HG03103 (cell line): ENCODE measurements at regions not wholly inside any gene's neighbourhood (a gene's known extent, or its start where the extent isn't known, plus 50 kb on each side); places are given as distances from the start of the nearest gene placed in this dataset.
A peak's percentile ranks its signal among the peaks of the same experiment; 100 is the strongest.
"Not testable (repeated sequence)": the region's sequence is repeated elsewhere in the genome, so short reads cannot be mapped to it uniquely, and the experiment has no call there.

Source experiments
- ATAC-seq: cut with Tn5 transposase; IDR thresholded peaks from one replicate; pipeline ENCODE4 v1.9.1; 2021; ENCODE audit warnings: low read depth; ENCODE audit not compliant: unreplicated experiment

DNA sequence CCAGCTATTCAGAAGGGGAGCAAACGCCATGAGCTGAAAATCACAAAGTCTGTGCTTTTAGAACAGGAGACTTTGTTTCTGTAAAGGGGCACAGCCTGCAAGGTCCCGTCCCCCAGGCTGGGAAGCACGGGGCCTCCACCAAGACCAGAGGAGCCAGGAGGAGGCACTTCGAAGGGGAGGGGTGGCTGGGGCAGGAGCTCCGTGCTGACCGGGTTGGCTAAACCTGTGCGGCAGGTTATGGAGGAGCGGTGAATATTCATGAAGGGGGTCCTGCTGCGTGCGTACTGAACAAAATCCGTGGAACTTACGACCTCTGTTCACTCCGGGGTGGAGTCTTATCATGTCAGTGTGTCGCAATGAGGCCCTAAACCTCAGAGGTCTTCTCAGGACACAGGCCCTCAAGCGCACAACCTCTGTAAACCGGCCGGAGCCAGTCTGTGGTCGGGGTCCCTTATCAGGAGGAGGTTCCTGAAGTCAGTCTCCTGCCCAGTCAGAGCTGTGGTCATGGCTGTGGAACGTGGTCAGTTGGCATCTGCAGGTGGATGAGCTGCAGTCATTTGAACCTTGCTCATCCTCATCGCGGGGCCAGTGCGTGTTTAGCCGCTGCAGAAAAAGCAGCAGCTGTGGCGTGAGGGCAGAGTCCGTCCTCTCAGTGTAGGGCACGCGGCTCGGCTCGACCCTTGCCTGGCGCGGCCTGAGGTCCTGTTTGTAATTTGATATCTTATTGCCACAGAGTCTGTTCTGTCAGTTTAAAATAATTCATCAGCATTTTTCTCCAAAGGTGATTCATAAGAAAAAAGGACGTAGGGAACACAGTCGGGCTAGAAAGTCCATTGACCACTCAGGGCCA lies 5507.7 kb upstream of the TPTE start:
- ATAC-seq: not testable (repeated sequence)

DNA sequence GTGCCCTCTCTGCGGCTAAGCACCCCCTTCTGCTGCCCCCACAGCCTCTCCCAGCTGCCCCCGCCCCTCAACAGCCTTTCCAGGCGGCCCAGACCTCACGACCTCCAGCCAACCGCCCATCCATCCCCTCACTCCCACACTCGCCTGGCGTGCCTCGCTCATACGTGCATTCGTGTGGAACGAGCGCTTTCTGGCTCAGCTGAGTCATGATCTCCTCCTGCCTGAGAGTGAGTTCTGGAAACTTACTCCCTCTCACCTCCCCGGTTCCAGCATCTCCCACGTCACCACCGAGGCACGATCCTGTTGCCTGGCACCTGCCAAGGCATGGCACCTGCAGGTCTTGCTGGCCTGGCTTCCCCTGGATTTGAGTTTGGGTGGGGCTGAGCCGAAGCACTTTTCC lies 5506.2 kb upstream of the TPTE start:
- ATAC-seq: not testable (repeated sequence)

DNA sequence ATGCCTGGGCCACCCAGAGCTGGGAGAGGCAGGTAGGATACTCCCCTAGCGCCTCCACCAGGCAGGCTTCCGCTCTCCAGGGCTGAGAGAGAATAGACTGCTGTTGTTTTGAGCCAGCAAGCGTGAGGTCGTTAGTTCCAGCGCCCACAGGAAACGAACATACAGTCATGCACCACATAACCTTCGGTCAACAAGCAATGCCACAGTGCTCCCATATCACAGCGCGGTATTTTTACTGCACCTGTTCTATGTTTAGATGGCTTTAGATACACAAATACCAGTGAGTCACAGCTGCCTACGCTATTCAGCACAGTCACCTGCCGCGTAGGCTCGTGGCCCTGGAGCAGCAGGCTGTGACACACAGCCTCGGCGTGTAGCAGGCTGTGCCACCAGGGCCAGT lies 5502.3 kb upstream of the TPTE start:
- ATAC-seq: peak; percentile 41

GRCh38 chr21:5021815-5022214 lies 5499.6 kb upstream of the TPTE start:
- ATAC-seq: not testable (repeated sequence)

- not testable (repeated sequence) for ATAC-seq
These were observed 5499.1 kb upstream of the TPTE start for GRCh38 chr21:5022254-5022653.

DNA sequence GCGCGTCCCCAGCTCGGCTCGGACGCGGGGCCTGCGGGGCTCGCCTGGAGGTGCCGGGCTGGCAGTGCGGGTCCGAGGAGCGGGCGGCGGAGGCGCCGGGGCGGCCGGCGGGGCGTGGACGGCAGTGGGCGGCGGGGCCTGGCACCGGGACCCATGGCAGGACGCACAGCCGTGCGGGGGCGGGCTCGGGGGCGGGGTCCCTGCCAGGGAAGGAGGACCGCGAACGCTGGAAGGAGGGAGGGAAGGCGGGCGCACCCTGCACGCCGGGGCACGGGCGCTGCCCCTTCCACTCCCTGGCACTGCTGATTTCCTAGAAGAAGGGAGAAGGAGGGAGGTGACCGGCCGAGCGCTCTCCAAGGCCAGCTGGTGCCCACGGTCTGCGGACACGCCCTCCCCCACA lies 5498.6 kb upstream of the TPTE start:
- ATAC-seq: not testable (repeated sequence)

- ATAC-seq: not testable (repeated sequence)
These were observed 5486.2 kb upstream of the TPTE start for GRCh38 chr21:5035147-5035546.

GRCh38 chr21:5035587-5035986 lies 5485.8 kb upstream of the TPTE start:
- not testable (repeated sequence) for ATAC-seq

GRCh38 chr21:5037606-5038331 lies 5483.6 kb upstream of the TPTE start:
- not testable (repeated sequence) for ATAC-seq

DNA sequence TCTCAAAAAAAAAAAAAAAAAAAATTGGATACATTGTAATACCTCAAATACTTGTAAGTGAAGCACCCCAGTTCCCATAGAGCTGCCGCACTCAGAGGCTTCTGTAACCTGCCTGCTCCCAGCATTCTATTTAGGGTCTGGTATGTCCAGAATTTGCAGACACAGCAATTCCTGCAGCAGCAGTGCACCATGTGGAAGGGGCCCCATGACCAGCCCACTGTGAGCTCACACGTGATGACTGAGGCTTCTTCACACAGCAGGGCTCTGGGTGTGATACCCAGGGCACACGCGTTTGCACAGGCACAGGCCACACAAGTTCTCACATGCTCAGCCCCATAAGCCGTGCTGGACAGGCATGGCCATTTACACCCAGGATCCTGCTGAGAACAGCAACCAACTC lies 5481.5 kb upstream of the TPTE start:
- not testable (repeated sequence) for ATAC-seq

DNA sequence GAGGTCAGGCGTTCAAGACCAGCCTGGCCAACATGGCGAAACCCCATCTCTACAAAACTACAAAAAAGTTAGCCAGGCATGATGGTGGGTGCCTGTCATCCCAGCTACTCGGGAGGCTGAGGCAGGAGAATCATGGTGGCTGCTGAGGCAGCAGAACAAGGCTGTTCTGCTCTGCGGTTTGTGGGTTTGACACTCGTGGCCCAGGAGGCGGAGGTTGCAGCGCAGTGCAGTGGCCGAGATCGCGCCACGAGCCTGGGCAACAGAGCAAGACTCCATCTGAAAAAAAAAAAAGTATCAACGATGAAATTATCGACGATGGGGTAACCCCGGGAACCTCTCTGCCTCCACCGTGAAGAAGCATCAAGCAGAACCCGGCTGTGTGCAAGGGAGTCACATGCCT lies 5478.8 kb upstream of the TPTE start:
- not testable (repeated sequence) for ATAC-seq

DNA sequence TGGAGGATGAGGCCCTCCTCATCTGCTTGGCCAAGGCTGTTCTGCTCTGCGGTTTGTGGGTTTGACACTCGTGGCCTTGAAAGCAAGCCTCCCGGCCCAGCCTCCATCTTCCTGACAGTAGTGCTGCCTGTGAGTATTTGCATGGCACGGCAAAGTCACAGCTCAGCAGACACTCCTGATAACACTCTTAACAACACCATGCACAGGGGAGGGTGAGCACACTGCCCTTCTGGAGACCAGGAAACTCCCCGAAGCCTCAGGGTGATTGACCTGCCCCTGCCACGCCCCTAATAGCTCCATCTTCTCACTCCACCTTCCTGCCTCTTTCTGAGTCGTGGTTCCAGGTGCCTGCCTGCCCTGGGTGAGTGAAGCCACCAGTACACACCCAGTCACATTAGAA lies 5476.6 kb upstream of the TPTE start:
- ATAC-seq: not testable (repeated sequence)

DNA sequence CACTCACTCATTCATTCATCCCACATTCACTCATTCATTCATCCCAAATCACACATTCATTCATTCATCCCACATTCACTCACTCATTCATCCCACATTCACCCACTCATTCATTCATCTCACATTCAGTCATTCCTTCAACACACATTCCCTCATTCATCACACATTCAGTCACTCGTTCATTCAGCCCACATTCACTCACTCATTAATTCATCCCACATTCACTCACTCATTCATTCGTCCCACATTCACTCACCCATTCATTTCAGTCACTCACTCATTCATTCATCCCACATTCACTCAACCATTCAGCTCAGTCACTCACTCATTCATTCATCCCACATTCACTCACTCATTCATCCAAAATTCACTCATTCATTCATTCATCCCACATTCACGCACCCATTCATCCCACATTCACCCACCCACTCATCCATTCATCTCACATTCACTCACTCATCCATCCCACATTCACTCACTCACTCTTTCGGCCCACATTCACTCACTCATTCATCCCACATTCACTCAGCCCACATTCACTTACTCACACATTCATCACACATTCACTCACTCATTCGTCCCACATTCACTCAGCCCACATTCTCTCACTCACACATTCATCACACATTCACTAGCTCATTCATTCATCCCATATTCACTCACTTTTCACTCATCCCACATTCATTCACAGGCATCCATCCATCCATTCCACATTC lies 5469.9 kb upstream of the TPTE start:
- not testable (repeated sequence) for ATAC-seq

GRCh38 chr21:5055027-5055754 lies 5466.2 kb upstream of the TPTE start:
- not testable (repeated sequence) for ATAC-seq

DNA sequence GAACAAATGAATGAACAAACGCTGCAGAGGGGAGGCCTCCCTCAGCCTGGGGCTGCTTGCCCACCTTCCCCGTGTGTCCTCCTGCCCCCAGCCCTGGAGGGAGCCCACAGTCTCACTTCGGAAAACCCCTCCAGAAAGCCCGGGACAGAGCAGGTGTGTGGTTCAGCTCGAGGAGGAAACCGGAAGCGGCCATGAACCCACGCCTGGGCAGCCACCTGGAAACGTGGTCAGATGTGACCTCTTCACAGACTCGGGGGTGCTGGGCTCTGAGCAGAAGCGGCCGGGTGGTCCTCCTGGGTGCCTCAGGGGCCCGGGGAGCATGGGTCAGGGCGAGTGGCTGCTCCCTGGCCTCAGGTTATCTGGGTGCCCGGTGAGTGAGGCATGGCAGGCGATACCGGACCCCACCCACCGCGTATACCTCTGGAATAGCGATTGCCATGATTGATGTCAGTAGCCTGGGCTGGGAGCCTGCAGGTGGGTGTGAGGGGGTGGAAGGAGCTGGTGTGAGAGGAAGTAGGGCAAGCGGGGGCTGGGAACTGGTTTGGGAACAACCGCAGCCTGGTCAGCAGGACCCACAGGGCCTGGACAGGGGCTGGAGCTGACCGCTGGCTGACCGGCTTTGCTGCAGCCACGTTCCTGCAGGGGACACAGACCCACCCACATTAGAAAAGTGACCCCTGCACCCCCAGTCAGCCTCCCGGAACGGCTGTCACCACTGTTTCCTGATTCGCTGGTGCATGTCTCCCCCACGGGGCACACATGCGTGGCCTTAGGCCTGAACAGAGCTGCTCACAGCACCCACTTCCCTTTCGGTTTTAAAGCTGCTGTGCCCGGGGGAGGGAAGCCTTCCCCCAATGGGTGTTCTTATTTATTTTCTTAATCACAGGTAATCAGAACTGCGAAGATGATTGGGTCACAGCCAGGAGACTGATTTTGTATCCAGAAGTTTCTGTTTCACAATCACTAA lies 5465.1 kb upstream of the TPTE start:
- ATAC-seq: not testable (repeated sequence)

DNA sequence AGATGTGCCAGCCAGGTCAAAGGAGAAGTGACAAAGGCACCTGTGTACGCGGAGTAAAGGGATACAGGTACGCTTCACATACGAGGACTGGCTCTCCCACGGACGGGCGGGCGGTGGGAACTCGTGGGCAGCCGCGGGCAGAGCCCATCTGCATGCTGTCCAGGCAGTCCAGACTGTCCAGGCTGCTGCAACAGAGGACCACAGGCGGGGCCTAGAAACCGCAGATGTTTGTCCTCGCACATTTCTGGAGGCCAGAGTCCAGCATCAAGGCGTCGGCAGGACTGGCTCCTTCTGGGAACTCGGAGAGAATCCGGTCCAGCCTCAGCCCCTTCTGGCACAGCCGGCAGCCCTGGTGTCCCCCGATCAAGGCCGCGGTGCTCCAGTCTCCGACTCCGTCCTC lies 5464.3 kb upstream of the TPTE start:
- not testable (repeated sequence) for ATAC-seq

GRCh38 chr21:5060364-5061083 lies 5460.9 kb upstream of the TPTE start:
- ATAC-seq: not testable (repeated sequence)

DNA sequence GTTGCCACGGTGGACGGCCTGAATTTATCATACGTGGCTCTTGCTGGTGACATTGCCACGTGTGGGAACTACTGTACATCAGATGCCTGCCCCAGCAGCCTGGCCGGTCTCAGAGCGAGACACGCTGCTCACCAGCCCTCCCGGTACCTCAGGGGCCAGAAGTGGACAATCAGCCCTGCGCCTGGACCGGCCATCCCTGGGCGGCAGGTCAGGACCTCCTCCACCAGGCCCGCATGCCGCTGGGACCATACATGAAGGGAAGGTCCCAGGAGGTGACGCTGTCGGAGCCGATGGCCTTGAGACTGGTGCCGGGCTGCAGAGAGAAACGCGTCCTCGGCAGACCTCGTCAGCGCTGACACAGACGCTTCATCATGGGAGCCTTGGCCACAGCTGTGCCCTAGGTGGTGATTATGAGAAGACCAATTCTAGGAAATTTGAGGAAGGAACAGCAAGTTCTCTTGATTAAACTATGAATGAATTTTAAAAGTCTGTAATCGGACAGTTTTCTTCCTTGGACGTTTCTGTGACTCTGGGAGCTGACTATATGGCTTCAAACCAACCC lies 5456.7 kb upstream of the TPTE start:
- ATAC-seq: not testable (repeated sequence)
